K562 (cell line): ENCODE measurements at regions not wholly inside any gene's neighbourhood (a gene's known extent, or its start where the extent isn't known, plus 50 kb on each side); places are given as distances from the start of the nearest gene placed in this dataset.

Experiments used
- ATAC-seq: fragments of 200-7000 bp; cut with Tn5 transposase; 3 replicates; pipeline ENCODE4 v1.9.1; 2020; ENCODE audit warnings: moderate library complexity
- BruUV-seq: library from RNA; stranded (reverse); fragments of 400-500 nt; replicated peaks from 2 replicates; lab custom pipeline; 2021; lab: Mats Ljungman, UMichigan
- CTCF ChIA-PET: fragments of 300-600 bp; formaldehyde crosslinking; extraction: SDS; loops from one replicate; lab custom pipeline; 2021; ENCODE audit warnings: low intra/inter-chr PET ratio; lab: Yijun Ruan, JAX
- POLR2A ChIA-PET: fragments of 300-600, 350-650 bp; sonication (Branson Sonifier 250); formaldehyde crosslinking; extraction: SDS; loops from one replicate; lab custom pipeline; 2021; ENCODE audit warnings: antibody characterized with exemption, inconsistent platforms; lab: Yijun Ruan, JAX
- DNase-seq, 4 experiments: peaks; one replicate each; pipeline versions ENCODE4 v3.0.0 to v3.0.0-alpha.2; 2011 to 2018; ENCODE audit warnings: low spot score in 3 of 4, mixed read lengths in 3 of 4; ENCODE audit errors: extremely low read depth in 1 of 4
- FAIRE-seq: peaks from 2 replicates; lab custom pipeline; 2011; peaks lifted over from hg19 to GRCh38; lab: Jason Lieb, UNC
- H2AFZ ChIP-seq: 2 replicates; pipeline ENCODE4 v1.6.0; 2011; ENCODE audit warnings: low read depth, low read length, control low read depth, inconsistent platforms
- H3K27ac ChIP-seq: fragments of 200-600 bp; 3 replicates; pipeline ENCODE4 v1.8.0; 2011; ENCODE audit warnings: low read depth, mild to moderate bottlenecking, control low read depth, inconsistent platforms, low read length, moderate library complexity, mixed read lengths; ENCODE audit errors: extremely low read depth
- H3K27me3 ChIP-seq, 2 experiments: fragments of 300-600 bp in 1 of 2; 2 replicates in 1 of 2; 3 replicates in 1 of 2; pipeline versions ENCODE4 v1.6.0 to v1.8.0; 2011; ENCODE audit warnings: inconsistent platforms in 2 of 2, low read length in 2 of 2, mild to moderate bottlenecking in 1 of 2, mixed read lengths in 1 of 2, moderate library complexity in 1 of 2; ENCODE audit not compliant: control insufficient read depth in 2 of 2, insufficient read depth in 2 of 2
- H3K36me3 ChIP-seq: fragments of 300-600 bp; 3 replicates; pipeline ENCODE4 v1.8.0; 2011; ENCODE audit warnings: mild to moderate bottlenecking, low read length, inconsistent platforms; ENCODE audit not compliant: control insufficient read depth, insufficient read depth
- H3K4me1 ChIP-seq, 2 experiments: fragments of 200-600 bp in 1 of 2; replicated peaks in 1 of 2; 2 replicates in 1 of 2; 3 replicates in 1 of 2; pipeline versions ENCODE4 v1.5.1 to v1.8.0; 2011; ENCODE audit warnings: inconsistent platforms in 2 of 2, low read length in 2 of 2, mild to moderate bottlenecking in 1 of 2, mixed read lengths in 1 of 2, moderate library complexity in 1 of 2; ENCODE audit not compliant: control insufficient read depth in 2 of 2, insufficient read depth in 2 of 2
- H3K4me2 ChIP-seq: 2 replicates; pipeline ENCODE4 v1.6.1; 2011; ENCODE audit warnings: low read length, control low read depth, inconsistent platforms, mixed read lengths; ENCODE audit not compliant: insufficient read depth
- H3K4me3 ChIP-seq: fragments of 200-600 bp; sonication (generic), shearing (Covaris generic); 2 replicates; pipeline ENCODE4 v1.5.1; 2016; ENCODE audit warnings: control low read depth, inconsistent platforms
- H3K79me2 ChIP-seq: fragments of 200-600 bp; 3 replicates; pipeline ENCODE4 v1.8.0; 2011; ENCODE audit warnings: low read length, inconsistent platforms; ENCODE audit not compliant: control insufficient read depth, insufficient read depth
- H3K9ac ChIP-seq, 2 experiments: 2 replicates each; pipeline versions ENCODE4 v1.6.0 to v1.6.1; 2011; ENCODE audit warnings: low read depth in 2 of 2, low read length in 2 of 2, control low read depth in 1 of 2, inconsistent platforms in 1 of 2, mild to moderate bottlenecking in 1 of 2, mixed read lengths in 1 of 2; ENCODE audit not compliant: insufficient read depth in 1 of 2
- H3K9me1 ChIP-seq: one replicate; pipeline ENCODE4 v1.6.0; 2011; ENCODE audit warnings: inconsistent platforms, mild to moderate bottlenecking, low read length, moderate library complexity; ENCODE audit not compliant: control insufficient read depth, insufficient read depth
- H3K9me3 ChIP-seq: replicated peaks from 2 replicates; pipeline ENCODE4 v1.5.1; 2011; ENCODE audit warnings: low read depth, low read length, inconsistent platforms; ENCODE audit not compliant: control insufficient read depth, insufficient read depth
- H4K20me1 ChIP-seq: replicated peaks from 2 replicates; pipeline ENCODE4 v1.6.1; 2011; ENCODE audit warnings: low read length, inconsistent platforms, mixed read lengths; ENCODE audit not compliant: control insufficient read depth, insufficient read depth
- CEBPB ChIP-seq: fragments of 450-650 bp; IDR thresholded peaks from 2 replicates; pipeline ENCODE4 v1.6.1; 2016; ENCODE audit warnings: missing genetic modification characterization, missing compliant biosample characterization
- CEBPG ChIP-seq, 3 experiments: fragments of 200-800 bp in 1 of 3; sonication (Bioruptor generic) in 1 of 3; sonication (generic) in 1 of 3; formaldehyde crosslinking in 1 of 3; IDR thresholded peaks in 2 of 3; conservative IDR thresholded peaks in 1 of 3; 2 replicates each; pipeline versions ENCODE4 v1.6.1 to v1.8.0; 2016 to 2022; ENCODE audit warnings: missing compliant biosample characterization in 2 of 3, missing genetic modification characterization in 2 of 3, mild to moderate bottlenecking in 1 of 3, missing genetic modification reagents in 1 of 3
- CEBPZ ChIP-seq: fragments of 150-350 bp; IDR thresholded peaks from 2 replicates; pipeline ENCODE4 v1.6.1; 2014; ENCODE audit warnings: low read depth, mild to moderate bottlenecking, low read length, borderline replicate concordance
- GTF3C2 ChIP-seq: IDR thresholded peaks from 3 replicates; pipeline ENCODE4 v1.6.1; 2011; ENCODE audit warnings: borderline replicate concordance, mild to moderate bottlenecking, moderate library complexity; ENCODE audit not compliant: insufficient read length; ENCODE audit errors: extremely low read depth
- HDAC2 ChIP-seq: fragments of 450-650 bp; IDR thresholded peaks from 2 replicates; pipeline ENCODE4 v1.6.1; 2016; ENCODE audit warnings: mild to moderate bottlenecking
- HNRNPK ChIP-seq: fragments of 200-400 bp; formaldehyde crosslinking; IDR thresholded peaks from one replicate; pipeline ENCODE4 v1.6.1; 2018; ENCODE audit warnings: mild to moderate bottlenecking, low read depth, low read length; ENCODE audit not compliant: poor library complexity, severe bottlenecking
- POLR2G ChIP-seq: fragments of 200-400 bp; formaldehyde crosslinking; IDR thresholded peaks from 2 replicates; pipeline ENCODE4 v1.6.1; 2017; ENCODE audit warnings: low read depth, mild to moderate bottlenecking, antibody characterized with exemption, low read length, moderate library complexity
- ZFP1 ChIP-seq: fragments of 450-650 bp; formaldehyde crosslinking; IDR thresholded peaks from 2 replicates; pipeline ENCODE4 v1.4.0; 2020; ENCODE audit warnings: mild to moderate bottlenecking, mixed read lengths
- ZNF444 ChIP-seq: fragments of 250-450 bp; sonication (Bioruptor Pico); IDR thresholded peaks from 2 replicates; pipeline ENCODE4 v1.4.0; 2020; ENCODE audit warnings: mild to moderate bottlenecking, moderate library complexity
- WGBS: fragments of 100-300 bp; shearing (Covaris generic); methylation state at CpG from one replicate; pipeline ENCODE4 v1.1.6; 2016; ENCODE audit warnings: low coverage, mixed read lengths; ENCODE audit not compliant: insufficient coverage; ENCODE audit errors: missing lambda C conversion rate; 5-methylcytosine and 5-hydroxymethylcytosine counted together
- in situ Hi-C: fragments of 300-500 bp; cut with MboI; formaldehyde crosslinking; loops from 4 replicates; pipeline ENCODE4 v1.15.0; 2018; ENCODE audit warnings: inconsistent platforms, mixed read lengths
- intact Hi-C: fragments of 100-400 bp; cut with micrococcal nuclease; formaldehyde crosslinking; loops from 2 replicates; pipeline ENCODE4 v1.14.2; 2022

- TF ChIP-seq CEBPZ (no peak), HNRNPK (no peak), POLR2G (no peak), ZFP1 (no peak), ZNF444 (CRISPR knock-in tag) (no peak), HDAC2 (no peak)
These were observed 204.9 kb upstream of the SP8 start (continued) for GRCh38 chr7:20991544-20991943.

GRCh38 chr7:20993693-20994092 lies 207.0 kb upstream of the SP8 start:
- H3K4me3 ChIP-seq: no peak overlapping the region
- POLR2A ChIA-PET: no interaction called here
- H3K9me1 ChIP-seq: no peaks in the 10 kb centered on the region
- no peaks in the 10 kb centered on the region for H3K27me3 ChIP-seq
- no peaks in the 10 kb centered on the region for H3K79me2 ChIP-seq
- DNase-seq: no peak
- CTCF ChIA-PET: no interaction called here
- TF ChIP-seq CEBPG (CRISPR knock-in tag; IDR thresholded peaks at IDR 0.05) (no peak), CEBPG (tag; conservative IDR thresholded peaks at IDR 0.05 in 1 of 2, IDR thresholded peaks at IDR 0.05 in 1 of 2) (peak in 1 of 2 experiments; percentile 81; a peak in 2 of 4 replicates), GTF3C2 (no peak), CEBPB (tag) (0 out of 2 replicates have a peak, but pooled peaks have one; percentile 8)
- TF ChIP-seq, all 486 proteins: peak for 2
- H2AFZ ChIP-seq: no peak overlapping the region
- intact Hi-C loops: no loop called here
- no TSS peak for BruUV-seq
- no peaks in the 10 kb centered on the region for H3K36me3 ChIP-seq
- FAIRE-seq: no peak
- no peak overlapping the region for H3K9ac ChIP-seq
- H3K4me2 ChIP-seq: no peak overlapping the region
- 16% methylated on average over 1 of the region's 1 CpG for WGBS
- in situ Hi-C loops: no loop called here
- no peak overlapping the region for H3K27ac ChIP-seq
- no peaks in the 10 kb centered on the region for H4K20me1 ChIP-seq
- no peak for ATAC-seq
- H3K4me1 ChIP-seq: no peaks in the 10 kb centered on the region
- no peaks in the 10 kb centered on the region for H3K9me3 ChIP-seq
